SU-DHL-6 (cell line): ENCODE measurements at regions not wholly inside any gene's neighbourhood (a gene's known extent, or its start where the extent isn't known, plus 50 kb on each side); places are given as distances from the start of the nearest gene placed in this dataset.
A peak's percentile ranks its signal among the peaks of the same experiment; 100 is the strongest.

Experiments used
- H2AFZ ChIP-seq: fragments of 200-600 bp; sonication (generic); 2 replicates; pipeline ENCODE4 v1.6.1; 2014; ENCODE audit warnings: low read depth, mild to moderate bottlenecking, moderate library complexity, mixed read lengths, antibody characterized with exemption, low read length; ENCODE audit not compliant: severe bottlenecking
- H3F3A ChIP-seq: fragments of 200-600 bp; shearing (Covaris generic); 2 replicates; pipeline ENCODE4 v1.6.0; 2016; ENCODE audit warnings: antibody characterized with exemption, mild to moderate bottlenecking; ENCODE audit not compliant: insufficient read depth
- H3K27ac ChIP-seq: fragments of 200-600 bp; sonication (generic); 2 replicates; pipeline ENCODE4 v1.5.1; 2016; ENCODE audit warnings: low read depth, mild to moderate bottlenecking, low read length, moderate library complexity, mixed read lengths
- H3K27me3 ChIP-seq: fragments of 200-600 bp; sonication (generic), shearing (Covaris generic); 2 replicates; pipeline ENCODE4 v1.6.0; 2014; ENCODE audit warnings: mild to moderate bottlenecking, low read length
- H3K36me3 ChIP-seq: fragments of 200-600 bp; sonication (generic); 2 replicates; pipeline ENCODE4 v1.6.1; 2014; ENCODE audit warnings: mild to moderate bottlenecking, low read length, mixed read lengths
- H3K4me2 ChIP-seq: fragments of 300-600, 200-600 bp; shearing (Covaris generic), sonication (generic); 2 replicates; pipeline ENCODE4 v1.6.0; 2014; ENCODE audit warnings: low read length, low read depth, mild to moderate bottlenecking; ENCODE audit not compliant: poor library complexity, severe bottlenecking
- H3K4me3 ChIP-seq: fragments of 200-600 bp; sonication (generic); 2 replicates; pipeline ENCODE4 v1.5.1; 2014; ENCODE audit warnings: antibody characterized with exemption, low read length, mild to moderate bottlenecking, mixed read lengths; ENCODE audit not compliant: insufficient read depth, poor library complexity, severe bottlenecking
- H3K79me2 ChIP-seq: fragments of 200-600 bp; sonication (generic); 2 replicates; pipeline ENCODE4 v1.6.1; 2014; ENCODE audit warnings: mild to moderate bottlenecking, low read length, moderate library complexity; ENCODE audit not compliant: insufficient read depth
- H3K9ac ChIP-seq: fragments of 200-600 bp; sonication (generic); 2 replicates; pipeline ENCODE4 v1.7.0; 2014; ENCODE audit warnings: mild to moderate bottlenecking, low read length
- H3K9me2 ChIP-seq: fragments of 200-600 bp; sonication (generic); replicated peaks from 2 replicates; pipeline ENCODE4 v1.6.1; 2014; ENCODE audit warnings: low read length; ENCODE audit not compliant: insufficient read depth
- H3K9me3 ChIP-seq: fragments of 200-600 bp; sonication (generic); 2 replicates; pipeline ENCODE4 v1.6.1; 2014; ENCODE audit warnings: low read length, mixed read lengths; ENCODE audit not compliant: insufficient read depth
- H4K20me1 ChIP-seq: fragments of 200-600 bp; sonication (generic); 2 replicates; pipeline ENCODE4 v1.6.1; 2014; ENCODE audit warnings: low read depth, mild to moderate bottlenecking, antibody characterized with exemption, low read length, moderate library complexity, mixed read lengths
- CTCF ChIP-seq: fragments of 200-600 bp; sonication (generic); IDR thresholded peaks from one replicate; pipeline ENCODE4 v1.5.1; 2017; ENCODE audit warnings: antibody characterized with exemption, mild to moderate bottlenecking, low read length, moderate library complexity; ENCODE audit not compliant: insufficient read depth, poor library complexity, severe bottlenecking
- EZH2phosphoT487 ChIP-seq: fragments of 200-600 bp; sonication (generic), shearing (Covaris generic); conservative IDR thresholded peaks from 2 replicates; pipeline ENCODE4 v1.6.1; 2018; ENCODE audit warnings: mild to moderate bottlenecking, antibody characterized with exemption, low read length, moderate library complexity, mixed read lengths

DNA sequence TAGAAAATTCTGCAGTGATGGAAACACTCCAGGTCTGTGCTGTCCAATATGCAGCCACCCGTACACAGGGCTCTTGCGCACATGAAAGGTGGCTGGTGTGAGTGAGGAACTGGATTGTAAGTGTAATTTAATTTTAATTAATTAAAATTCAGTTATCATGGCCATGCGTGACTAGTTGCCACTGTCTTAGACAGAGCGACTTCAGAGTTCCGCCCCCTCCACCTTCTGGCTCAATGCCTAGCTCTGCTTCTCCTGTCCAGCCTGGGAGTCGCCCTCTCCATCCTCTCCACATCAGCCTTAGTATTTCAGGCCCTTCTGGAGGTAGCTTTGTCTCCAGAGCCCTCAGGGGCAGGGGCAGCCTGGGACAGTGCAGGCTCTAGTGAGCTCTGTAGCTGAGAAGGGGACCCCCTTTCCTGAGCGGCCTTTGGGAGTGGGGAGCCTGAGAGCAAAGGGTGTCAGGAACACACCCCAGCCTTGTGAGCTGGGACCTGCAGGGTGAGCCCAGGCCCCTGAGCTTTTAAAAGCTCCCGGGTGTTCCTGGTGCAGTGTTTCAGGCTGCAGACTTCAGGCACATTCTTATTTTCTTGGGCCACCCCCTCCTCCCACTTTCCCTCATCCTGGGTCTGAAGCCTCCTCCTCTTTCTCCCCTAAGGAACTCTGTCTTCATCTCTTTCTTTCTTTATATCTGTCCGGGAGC, 99.4 kb downstream of the IRF8 start:
- Histone ChIP-seq H3K9me3 (peaks cover 9% of the 10 kb centered on the region), H3K27me3 (no peaks in the 10 kb centered on the region), H2AFZ (no peak overlapping the region), H3K36me3 (peaks cover 6% of the 10 kb centered on the region; the same call in 1 of the 2 replicates), H3K9me2 (no peaks in the 10 kb centered on the region), H3K27ac (peak overlapping the region; percentile 89), H3K4me2 (peak overlapping the region; percentile 47), H3F3A (peaks cover 45% of the 10 kb centered on the region), H3K79me2 (no peaks in the 10 kb centered on the region), H3K4me3 (peak overlapping the region; percentile 8), H3K9ac (peak overlapping the region; percentile 44), H4K20me1 (no peaks in the 10 kb centered on the region)
- no peak for TF ChIP-seq EZH2phosphoT487
- no peak for TF ChIP-seq CTCF

DNA sequence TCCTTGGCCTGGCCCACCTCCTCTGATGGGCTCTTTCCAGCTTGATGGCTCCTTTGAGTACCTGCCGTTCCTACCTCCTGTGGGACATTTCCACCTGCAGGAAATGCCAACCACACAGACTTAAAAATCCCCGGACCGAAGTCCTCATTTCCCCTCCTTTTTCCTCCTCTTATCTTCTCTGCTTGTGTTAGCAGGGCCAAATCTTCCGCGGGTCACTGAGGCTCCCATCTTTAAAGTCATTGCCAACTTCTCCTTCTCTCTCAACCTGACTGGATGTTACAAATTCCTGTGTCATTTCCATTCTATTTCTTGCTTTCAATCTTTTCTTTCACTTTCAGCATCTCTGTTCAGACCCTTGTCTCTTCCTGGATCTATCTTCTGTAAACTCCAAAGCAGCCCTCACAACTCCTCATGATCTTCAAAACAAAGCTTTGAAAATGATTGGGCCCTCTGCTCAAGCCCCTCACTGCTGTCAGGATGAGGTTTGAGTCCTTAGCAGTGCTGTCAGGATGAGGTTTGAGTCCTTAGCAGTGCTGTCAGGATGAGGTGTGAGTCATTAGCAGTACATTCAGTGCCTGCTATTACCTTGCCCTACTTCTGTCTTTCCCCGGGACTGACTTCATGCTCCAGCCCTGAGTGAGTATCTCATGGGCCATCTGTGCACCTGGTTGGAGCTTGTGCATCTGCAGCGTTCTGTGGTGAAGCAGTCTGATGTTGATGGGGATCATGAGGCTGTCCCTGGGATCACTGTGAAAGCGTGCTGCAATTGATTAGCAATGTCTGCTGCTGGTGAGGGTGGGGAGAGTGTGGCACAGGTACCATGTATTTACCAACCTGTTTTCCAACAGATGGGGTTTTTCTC, 100.1 kb downstream of the IRF8 start:
- Histone ChIP-seq H3K79me2 (no peaks in the 10 kb centered on the region), H3K9me3 (peaks cover 13% of the 10 kb centered on the region), H3K27me3 (no peaks in the 10 kb centered on the region), H3K36me3 (peaks cover 6% of the 10 kb centered on the region; the same call in 1 of the 2 replicates), H3K9me2 (no peaks in the 10 kb centered on the region), H3F3A (peaks cover 44% of the 10 kb centered on the region), H2AFZ (no peak overlapping the region), H4K20me1 (no peaks in the 10 kb centered on the region), H3K4me2 (peak overlapping the region; percentile 47), H3K27ac (peak overlapping the region; percentile 89), H3K9ac (peak overlapping the region; percentile 44), H3K4me3 (peak overlapping the region; percentile 8)
- TF ChIP-seq EZH2phosphoT487 = no peak
- no peak for TF ChIP-seq CTCF

DNA sequence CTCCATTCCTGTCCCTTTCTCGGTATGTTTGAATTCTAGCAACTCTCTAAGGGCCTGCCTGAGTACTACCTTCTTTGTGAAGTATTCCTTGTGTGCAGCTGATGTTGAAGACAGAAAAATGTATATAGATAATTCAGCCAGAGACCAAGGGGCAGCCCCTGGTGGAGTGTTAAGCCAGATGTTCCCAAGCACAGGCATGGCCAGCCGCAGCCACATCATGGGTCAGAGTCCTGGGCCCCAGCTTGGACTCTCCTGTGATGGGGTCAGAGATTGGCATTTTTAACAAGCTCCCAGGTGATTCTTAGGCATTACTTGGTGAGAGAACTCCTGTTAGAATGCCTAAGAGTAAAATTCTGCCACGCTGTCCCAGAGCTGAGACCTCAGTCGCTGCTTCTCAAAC, 100.8 kb downstream of the IRF8 start:
- Histone ChIP-seq H3K27ac (peak overlapping the region; percentile 89), H3K79me2 (no peaks in the 10 kb centered on the region), H4K20me1 (no peaks in the 10 kb centered on the region), H3K9me2 (no peaks in the 10 kb centered on the region), H3K9ac (peak overlapping the region; percentile 44; the same call in 1 of the 2 replicates), H3K9me3 (peaks cover 13% of the 10 kb centered on the region), H3K4me2 (peak overlapping the region; percentile 47), H3F3A (peaks cover 44% of the 10 kb centered on the region), H3K4me3 (no peak overlapping the region), H3K27me3 (no peaks in the 10 kb centered on the region), H2AFZ (no peak overlapping the region), H3K36me3 (peaks cover 6% of the 10 kb centered on the region; the same call in 1 of the 2 replicates)
- no peak for TF ChIP-seq EZH2phosphoT487
- no peak for TF ChIP-seq CTCF
